GM18858 (cell line): ENCODE measurements at regions not wholly inside any gene's neighbourhood (a gene's known extent, or its start where the extent isn't known, plus 50 kb on each side); places are given as distances from the start of the nearest gene placed in this dataset.
"Not testable (repeated sequence)": the region's sequence is repeated elsewhere in the genome, so short reads cannot be mapped to it uniquely, and the experiment has no call there.

Experiments used
- ATAC-seq: cut with Tn5 transposase; IDR thresholded peaks from one replicate; pipeline ENCODE4 v1.9.1; 2021; ENCODE audit not compliant: unreplicated experiment

DNA sequence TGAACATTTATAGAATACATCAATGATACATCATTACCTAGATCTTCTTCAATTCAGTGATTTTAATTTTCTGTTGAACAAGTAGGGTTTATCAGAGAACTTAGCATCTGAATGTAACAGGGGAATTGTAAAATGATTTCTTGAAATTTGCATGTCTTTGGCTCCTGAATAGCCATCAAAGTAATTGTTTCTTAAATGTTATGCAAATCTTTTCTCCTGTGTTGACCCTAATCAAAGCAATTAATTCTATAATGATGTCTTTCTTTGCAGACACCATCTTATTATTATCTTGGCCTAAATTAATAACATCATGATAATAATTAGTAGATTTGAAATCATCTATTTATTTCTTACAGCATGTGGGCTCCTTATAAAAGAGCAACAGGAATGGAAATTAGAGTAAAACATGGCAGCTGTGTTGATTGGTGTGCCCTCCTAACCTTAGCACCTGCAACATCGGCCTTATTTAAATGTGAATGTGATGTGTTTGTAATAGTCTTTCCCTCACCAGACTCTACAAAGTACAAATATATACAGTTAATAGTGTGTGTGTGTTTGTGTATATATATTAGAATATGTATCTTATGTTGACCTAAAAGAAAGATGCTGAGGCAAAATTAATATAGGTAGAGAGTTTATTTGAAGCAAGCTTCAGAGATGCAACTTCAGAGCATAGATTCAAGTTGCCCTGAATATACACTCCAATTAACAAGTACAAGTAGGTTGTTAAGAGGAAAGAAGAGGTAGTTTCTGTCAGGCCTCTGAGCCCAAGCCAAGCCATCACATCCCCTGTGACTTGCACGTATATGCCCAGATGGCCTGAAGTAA, 328.0 kb upstream of the TECRL start:
- no peak for ATAC-seq

DNA sequence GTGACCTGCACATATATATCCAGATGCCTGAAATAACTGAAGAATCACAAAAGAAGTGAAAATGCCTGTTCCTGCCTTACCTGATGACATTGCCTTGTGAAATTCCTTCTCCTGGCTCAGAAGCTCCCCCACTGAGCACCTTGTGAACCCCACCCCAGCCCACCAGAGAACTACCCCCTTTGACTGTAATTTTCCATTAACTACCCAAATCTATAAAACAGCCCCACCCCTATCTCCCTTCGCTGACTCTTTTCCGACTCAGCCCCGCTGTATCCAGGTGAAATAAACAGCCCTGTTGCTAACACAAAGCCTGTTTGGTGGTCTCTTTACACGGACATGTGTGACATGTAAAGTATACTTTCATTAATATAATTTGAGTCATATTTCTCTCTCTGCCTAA, 320.3 kb upstream of the TECRL start:
- no peak for ATAC-seq

DNA sequence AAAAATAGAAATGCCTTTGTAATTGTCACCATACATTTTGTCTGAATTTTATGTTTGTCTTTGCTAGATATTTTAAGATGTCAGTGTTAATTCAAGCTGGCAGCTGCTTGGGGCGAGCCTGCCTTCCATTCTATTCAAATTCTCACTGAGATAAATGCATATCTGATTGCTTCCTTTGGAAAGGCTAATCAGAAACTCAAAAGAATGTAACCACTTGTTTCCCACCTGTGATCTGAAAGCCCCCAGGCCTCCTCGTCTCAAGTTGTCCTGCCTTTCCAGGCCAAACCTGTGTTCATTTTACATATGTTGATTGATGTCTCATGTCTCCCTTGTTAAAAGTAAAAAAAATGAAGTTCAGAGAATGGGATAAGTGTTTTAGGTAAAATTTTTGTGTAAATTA, 318.7 kb upstream of the TECRL start:
- no peak for ATAC-seq

DNA sequence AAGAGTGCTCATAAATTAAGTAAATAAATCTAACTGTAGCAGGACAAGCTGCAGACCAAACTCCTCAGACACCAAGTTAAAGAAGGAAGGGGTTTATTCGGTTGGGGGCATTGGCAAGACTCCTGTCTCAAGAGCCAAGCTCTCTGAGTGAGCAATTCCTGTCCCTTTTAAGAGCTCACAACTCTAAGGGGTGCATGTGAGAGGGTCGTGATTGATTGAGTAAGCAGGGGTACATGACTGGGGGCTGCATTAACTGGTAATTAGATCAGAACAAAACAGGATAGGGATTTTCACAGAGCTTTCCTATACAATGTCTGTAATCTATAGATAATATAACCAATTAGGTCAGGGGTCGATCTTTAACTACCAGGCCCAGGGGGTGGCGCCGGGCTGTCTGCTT, 318.1 kb upstream of the TECRL start:
- not testable (repeated sequence) for ATAC-seq

DNA sequence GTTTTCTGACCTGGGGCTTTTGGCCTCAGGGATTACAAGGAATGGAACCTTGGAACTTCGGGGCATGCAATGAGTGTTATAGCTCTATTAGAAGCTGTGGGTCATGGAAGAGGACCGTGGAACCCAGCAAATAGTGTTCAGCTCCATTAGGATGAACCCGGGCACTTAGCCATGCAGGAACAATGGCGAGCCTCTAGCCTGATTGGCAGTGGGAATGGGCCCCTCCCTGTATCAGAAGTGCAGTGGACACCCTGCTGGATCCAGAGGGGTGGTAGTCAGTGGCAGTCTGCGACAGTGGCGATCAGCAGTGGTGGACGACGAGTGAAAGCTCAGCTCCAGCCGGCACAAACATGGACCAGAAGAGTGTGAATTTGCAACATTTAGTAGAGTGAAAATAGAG, 315.4 kb upstream of the TECRL start:
- no peak for ATAC-seq

DNA sequence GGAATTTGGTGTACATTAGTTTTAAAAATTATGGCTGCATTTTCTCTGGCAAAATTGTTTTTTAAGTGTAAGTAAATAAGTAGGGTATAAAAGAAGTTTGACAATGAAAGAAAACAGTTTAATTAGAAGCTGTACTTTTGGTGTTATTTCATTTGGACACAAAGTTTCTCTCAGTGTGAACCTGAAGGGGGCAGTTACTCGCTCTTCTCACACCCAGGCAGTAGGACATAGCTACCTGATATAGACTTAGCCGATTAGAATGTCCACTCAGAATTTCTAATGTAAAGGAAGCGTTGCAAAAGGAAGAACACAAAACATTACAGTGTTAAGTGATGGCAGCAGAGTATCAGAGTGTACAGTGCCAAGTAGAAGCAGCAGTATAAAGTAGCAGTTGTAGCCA, 311.9 kb upstream of the TECRL start:
- no peak for ATAC-seq

DNA sequence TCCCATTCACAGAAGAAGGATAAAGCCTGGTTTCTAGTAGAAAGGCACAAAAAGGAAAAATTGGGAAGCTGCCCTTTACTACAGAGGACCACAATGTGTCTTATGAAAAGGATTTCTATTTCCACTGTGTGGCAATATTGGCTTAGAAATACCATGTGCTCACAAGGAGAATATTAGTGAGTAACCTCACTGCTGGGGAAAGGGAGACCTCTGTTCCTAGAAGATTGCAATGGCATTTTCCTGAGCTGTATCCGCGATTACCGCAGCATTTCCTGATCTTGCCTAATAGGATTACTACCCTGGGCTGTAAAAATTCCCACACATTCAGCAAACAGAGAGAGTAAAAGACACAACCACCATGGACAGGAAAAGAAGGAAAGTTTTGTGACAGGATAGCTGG, 308.8 kb upstream of the TECRL start:
- ATAC-seq: no peak

DNA sequence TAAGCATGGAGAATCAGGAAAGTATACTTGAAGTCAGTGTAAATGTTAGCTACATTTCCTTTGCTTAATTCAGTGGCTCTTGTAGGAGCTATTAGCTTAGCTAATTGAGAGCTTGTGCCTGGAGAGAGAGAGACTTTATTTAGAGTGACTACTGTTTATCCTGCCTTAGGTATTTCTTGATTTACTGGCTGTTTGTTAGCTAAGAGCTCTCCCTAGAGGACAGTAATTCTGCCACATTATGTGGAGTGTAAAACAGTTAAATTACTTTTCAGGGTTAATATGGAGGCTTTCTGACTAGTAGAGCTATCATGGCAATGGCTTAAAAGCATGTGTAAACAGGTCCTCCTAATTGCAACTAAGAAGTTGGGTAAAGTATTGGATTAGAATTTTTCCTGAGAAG, 306.5 kb upstream of the TECRL start:
- ATAC-seq: no peak

DNA sequence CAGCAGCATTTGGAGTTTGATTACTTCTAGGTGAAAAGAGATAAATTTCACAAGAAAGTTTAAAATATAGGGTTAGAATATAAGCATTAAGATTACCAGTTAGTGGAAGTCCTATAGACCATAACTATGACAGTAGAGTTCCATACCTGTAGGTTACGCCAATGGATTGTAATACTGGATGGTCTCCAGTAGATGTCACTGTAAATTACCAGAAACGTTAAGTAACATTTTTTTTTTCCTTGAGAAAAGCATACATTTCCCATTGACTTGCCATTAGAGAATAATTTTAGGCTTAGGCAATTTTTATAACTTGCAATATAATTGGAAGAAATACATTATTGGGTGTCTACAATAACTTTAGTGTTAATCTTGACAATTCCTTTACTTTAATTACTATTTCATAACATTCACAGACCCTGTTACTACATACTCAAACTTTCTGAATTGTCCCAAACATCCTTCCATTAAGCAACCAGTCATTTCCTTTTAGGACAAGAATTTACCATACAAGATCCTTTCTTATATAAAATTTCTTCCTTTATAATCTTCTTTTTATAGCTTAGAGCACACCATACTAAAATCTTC, 304.1 kb upstream of the TECRL start:
- peak; percentile 76 for ATAC-seq

DNA sequence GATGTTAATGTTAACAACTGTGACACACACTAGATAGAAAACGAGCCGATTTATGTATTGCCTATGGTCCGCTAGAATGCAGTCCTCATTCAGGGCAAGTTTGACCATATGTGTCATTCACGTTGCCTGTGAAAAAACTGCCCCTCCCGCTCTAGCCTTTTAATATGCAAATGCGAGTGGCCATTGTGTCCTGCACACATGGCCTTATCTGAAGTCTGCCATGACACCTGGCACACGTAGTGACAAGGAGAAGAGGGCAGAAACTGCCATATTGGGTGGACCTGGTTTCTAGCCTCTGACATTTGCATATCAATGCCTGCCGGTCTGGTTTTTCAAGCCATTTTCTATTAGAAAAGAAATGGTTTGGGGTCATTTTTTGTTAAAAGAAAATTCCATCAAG, 303.3 kb upstream of the TECRL start:
- no peak for ATAC-seq

DNA sequence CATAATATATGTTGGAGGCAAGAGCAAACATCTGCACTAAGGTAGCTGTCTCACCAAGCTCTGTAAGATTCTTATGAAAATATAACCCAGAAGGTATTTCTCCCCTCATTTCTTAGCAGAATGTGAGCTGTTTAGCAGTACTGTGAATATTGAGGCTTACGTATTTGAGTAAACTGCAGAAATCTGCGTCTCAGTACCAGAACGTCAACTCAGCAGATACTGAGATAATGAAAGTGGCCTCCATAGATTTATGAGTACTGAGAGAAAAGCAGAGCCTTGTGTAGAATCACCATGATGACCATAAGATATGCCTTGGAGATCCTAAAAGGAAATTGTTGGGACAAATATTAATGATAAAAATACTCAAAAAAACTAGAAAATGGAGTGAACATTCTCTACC, 296.7 kb upstream of the TECRL start:
- ATAC-seq: no peak

DNA sequence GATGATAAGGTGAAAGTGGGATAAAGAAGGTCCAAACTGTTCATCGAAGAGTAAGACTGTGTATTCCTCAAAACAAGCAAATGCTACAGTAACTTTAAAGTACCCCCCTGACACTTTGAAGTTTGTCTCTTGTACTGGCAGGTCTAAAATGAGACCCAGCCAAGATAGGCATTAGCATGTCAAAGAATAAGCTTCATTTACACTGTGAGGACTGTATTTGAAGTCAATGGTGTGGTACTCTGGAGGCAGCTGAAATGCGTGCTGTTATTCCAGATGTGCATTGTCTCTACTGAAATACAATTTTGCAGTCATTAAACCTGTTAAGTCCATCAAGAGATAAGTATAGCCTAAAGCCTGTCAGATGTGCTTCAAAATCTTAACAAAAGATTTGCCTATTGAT, 288.9 kb upstream of the TECRL start:
- no peak for ATAC-seq

DNA sequence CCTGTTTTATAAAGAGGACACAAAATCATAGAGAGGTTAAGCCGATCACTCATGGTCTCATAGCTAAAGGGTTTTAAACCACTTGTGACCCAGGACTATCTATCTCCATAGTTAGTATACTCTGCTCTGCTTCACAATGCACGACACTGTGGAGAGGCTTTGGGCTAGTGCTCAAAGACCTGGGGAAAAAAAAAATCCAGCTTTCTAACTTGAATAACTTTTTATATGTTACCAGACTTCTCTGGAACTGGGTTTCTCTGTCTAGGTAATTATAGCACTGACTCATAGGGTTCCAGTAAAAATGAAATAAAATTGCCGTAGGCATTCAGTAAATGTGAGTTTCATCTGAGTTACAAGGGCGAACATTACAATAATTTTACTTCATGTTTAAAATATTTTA, 273.7 kb upstream of the TECRL start:
- no peak for ATAC-seq

DNA sequence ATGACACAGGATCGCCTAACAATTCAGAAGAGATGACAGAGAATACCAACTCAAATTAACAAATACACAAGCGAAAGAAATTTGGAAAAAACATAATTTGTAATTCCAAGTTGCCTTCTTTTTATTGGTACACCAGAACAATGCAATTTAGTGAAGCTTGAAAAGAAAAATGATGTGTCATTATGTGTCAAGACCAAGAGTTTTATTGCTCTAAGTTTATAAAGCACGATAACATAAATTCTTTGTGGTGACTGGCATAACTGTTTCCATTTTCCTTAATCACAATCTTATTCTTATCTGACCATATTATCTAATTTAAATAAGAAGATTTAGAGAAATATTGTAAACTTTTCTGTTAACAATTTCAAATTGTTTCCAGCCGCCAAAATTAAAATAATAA, 273.2 kb upstream of the TECRL start:
- no peak for ATAC-seq

DNA sequence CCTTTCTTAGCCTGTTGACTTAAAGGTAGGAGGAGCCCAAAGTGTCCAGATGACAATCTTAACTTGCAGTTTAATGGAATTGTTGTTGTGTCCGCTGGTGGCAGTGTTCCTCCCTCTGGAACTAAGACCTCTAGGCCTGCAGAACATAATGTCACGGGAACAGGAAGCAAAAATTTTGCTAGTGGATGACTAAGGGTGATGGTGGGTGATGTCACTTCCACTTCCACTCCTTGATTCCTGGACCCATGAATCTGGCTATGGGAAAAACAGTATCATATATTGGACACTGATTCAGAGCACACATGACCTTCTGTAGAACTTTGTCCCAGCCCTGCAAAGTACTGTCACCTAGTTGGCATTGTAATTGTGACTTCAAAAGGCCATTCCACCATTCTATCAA, 263.9 kb upstream of the TECRL start:
- not testable (repeated sequence) for ATAC-seq

DNA sequence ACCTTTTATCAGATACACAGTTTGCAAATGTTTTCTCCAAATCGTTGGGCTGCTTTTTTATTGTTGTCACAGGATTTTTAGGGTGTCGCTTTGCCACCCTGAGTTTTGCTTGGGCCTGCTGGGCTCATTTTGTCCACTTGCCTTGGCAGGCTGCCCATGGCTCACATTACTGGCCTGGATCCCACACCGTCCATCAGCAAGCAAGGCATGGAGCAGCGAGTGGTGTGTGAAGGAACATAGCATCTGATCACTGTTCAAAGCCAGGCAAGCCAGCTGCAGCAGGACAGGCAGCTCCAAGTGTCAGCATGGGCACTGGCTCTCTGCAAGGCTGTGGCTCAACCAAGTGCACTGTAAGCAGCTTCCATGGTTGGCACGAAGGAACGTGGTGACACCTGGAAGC, 261.4 kb upstream of the TECRL start:
- no peak for ATAC-seq

DNA sequence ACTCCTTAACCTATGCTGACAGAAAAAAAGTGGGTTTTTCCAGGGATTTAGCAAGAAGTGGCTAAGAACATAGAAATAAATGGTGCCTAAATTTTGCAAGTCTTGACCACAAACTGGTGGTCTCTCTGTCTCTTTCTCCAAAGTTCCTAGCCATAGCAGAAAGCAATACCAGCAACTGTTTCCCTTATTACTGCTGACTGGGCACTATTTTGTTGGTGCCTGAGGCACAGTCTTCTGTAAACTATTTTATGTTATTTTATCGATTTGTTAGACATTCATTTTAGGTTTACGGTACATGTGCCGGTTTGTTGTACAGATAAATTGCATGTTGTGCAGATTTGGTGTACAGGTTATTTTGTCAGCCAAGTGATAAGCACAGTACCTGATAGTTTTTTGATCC, 234.6 kb upstream of the TECRL start:
- ATAC-seq: no peak

DNA sequence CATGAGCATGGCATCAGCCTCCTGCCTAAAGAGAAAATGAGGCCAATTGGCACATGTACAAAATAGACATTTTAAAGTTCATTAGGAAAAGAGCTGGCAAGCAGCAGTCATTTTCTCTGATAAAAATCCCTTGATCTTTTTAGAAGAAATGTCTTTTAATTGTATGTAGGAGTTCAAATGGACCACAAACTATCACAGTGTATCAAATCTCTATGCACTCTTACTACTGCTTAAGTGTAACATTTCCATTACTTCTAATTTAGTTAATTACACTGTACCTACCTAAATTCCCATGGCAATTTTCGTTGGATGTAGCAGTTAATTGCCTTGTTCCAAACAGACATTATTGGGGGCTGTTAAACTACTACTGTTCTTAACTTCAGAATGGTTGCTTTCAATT, 233.7 kb upstream of the TECRL start:
- ATAC-seq: no peak

DNA sequence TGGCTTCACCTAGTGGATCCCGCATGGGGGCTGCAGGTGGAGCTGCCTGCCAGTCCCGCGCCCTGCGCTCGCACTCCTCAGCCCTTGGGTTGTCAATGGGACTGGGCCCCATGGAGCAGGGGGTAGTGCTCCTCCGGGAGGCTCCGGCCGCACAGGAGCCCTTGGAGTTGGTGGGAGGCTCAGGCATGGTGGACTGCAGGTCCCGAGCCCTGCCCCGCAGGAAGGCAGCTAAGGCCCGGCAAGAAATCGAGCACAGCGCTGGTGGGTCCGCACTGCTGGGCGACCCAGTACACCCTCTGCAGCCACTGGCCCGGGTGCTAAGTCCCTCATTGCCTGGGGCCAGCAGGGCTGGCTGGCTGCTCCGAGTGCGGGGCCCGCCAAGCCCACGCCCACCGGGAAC, 231.2 kb upstream of the TECRL start:
- ATAC-seq: not testable (repeated sequence)

DNA sequence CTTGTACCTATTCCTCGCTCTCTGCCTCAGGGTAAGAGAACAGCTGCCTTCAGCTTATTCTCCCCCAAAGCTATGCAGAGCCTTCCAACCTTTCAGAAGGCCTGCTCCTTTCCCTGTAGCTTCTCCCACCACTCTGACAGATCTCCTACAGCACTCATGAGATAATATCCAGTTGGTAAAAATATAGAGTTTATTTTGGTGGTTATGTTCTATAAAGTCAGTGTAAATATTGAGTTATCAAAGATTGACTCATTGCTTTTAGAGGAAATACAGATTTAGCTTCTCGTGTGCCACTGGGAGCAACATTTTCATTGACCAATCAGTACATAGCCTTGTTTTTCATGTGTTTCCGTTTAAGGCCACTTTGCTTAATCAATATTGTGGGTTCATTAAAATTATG, 216.2 kb upstream of the TECRL start:
- ATAC-seq: no peak

DNA sequence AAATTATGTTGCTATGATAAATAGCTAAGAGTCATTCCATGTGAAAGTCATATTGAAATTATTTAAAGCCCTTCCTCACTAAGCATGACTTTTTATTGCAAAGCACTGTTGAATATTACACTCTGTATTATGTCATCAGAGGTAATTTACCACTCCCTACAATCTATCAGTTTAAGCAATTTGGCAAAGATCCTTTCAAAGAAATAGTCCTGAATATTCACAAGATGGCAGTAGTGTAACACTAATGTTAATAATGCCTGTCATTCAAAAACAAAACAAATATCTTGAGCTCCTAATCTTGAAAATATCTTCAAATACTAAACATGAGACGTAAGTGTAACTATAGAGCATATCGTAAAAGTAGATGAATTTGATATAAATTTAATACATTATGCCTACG, 208.6 kb upstream of the TECRL start:
- ATAC-seq: no peak

DNA sequence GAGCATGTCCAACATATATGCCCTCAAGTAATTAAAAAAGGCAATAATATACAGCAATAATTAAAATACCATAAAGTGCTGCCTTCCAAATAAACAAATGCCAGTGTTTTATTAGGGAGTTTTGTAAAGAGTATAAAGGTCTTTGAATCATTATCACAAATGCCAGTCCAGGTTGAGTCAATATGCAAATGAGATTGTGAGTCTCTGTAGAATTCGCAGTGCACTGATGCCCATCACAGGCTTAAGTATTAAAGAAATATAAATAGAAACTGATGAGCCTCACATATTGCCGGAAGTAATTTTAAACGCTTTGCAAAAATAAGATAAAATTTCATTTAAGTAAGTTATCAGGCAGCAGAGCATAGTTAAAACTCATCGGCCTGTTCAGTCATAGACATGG, 205.0 kb upstream of the TECRL start:
- no peak for ATAC-seq

DNA sequence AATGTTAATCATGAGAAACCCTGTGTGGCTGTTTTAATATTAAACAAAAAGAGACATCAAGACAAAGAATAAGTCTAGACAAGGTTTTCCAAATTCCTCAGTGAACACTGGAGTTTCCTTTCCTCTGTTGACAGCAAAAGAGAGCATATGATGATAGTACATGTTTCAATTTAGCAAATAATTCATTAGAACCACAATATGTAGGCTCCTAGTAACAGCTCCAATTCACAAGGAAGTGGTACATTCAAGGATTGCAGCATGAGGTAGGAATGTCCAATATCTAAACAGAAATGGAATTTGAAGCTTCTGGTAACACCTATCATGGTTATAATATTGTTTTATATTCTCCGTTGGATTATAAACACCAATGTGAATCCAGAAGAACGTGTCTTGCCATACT, 203.8 kb upstream of the TECRL start:
- no peak for ATAC-seq
